Hindlimb muscle (tissue), 1 donor: ENCODE measurements at regions not wholly inside any gene's neighbourhood (a gene's known extent, or its start where the extent isn't known, plus 50 kb on each side); places are given as distances from the start of the nearest gene placed in this dataset.
"Not testable (repeated sequence)": the region's sequence is repeated elsewhere in the genome, so short reads cannot be mapped to it uniquely, and the experiment has no call there.

Source experiments
- DNase-seq: peaks from one replicate; pipeline ENCODE4 v3.0.0-alpha.2; 2013

DNA sequence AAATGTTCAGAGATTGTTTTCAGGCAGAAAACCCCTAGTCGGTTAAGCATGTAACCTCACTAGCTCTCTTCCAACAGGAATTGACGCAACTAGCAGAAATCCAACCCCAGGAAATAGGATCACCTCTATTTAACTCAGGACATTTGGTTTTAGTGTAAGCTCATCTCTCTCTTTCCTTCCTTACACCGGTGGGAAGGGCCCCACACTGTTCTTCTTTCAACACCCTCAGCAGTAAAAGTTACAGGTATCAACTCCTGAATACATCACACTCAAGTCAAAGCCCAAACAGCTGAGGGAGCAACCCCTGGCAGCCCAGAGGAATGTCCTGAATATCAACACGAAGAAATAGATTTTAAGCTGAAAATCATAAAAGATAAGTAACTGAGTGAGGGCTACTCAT, 191.2 kb upstream of the KIF2B start:
- no peak for DNase-seq

DNA sequence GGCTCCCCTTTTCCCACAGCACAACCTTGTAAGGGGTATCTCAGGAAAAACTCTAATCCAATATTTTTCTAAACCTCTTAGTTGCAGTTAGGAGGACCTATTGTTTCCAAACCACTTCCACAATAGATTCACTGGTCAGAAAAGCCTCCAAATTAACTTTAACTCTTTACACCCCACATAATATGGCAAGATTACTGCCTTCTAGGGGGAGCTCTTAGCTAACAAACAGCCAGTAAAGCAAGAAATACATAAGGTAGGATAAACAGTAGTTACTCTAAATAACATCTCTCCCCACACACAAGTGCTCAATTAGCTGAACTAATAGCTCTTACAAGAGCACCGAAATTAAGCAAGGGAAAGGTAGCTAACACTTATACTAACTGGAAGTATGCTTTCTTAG, 192.1 kb upstream of the KIF2B start:
- no peak for DNase-seq

DNA sequence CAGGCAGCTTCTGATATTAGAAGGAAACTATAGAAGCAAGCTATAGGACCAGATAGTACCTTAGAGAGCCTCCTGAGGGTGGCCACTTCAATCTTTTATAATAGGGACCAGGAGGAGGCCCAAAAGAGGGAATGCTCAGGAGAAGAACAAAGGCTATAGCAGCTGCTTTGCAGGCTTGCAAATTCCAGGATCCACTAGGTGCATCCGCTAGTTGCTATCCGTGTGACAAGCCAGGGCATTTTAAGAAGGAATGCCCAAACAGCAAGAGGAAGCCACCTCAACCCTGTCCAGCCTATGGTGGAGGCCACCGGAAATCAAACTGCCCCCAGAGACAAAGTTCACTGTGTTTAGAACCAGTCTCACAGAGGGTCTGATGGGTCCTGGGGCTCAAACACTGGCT, 192.6 kb upstream of the KIF2B start:
- DNase-seq: no peak

DNA sequence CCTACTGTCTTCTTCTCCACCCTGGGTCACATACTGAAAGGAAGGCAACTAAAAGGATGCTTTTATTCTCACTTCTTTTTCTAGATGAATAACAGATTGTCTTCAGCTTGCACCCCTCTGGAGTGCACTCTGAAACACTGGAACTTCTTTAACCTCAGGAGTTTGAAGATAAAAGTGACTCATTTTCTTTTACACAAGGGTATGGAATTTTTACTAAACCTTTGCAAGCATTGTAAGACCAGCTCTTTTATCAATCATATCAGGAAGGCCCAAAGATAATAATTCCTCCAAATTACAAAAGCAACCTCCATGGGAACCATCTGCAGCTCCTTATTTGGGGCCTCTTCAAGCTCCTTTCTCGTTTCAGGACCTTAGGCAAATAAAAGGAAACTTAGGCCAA, 193.5 kb upstream of the KIF2B start:
- no peak for DNase-seq

DNA sequence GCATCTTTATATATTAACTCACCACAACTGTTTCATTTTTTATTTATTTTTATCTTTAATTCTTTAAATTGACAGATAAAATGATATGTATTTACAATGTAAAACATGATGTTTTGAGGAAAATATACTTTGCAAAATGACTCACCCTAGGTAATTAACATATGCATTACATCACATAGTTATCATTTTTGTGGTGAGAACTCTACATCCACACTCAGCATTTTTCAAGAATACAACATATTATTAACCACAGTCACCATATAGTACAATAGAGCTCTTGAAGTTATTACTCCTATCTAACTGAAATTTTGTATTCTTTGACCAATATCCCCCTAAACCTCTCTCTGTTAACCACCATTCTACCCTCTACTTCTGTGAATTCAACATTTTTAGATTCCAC, 194.7 kb upstream of the KIF2B start:
- DNase-seq: no peak

DNA sequence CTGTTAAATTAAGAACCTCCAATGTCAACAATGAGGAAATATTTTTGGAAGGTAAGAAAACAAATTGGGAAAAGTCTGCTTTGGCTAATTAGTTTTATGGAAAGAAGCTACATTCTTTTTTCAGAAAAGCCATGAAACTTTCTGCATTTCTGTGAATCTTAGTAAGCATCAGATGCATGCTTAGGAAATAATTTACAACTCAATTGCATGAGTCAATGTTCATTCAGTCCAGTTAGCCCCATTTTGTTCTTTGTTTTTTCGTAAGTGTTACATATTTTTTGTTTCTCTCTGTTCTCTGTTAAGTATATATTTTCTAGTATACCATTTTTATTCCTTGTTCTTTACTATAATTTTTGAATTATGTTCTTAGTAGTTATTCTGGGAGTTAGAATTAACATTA, 195.2 kb upstream of the KIF2B start:
- no peak for DNase-seq

DNA sequence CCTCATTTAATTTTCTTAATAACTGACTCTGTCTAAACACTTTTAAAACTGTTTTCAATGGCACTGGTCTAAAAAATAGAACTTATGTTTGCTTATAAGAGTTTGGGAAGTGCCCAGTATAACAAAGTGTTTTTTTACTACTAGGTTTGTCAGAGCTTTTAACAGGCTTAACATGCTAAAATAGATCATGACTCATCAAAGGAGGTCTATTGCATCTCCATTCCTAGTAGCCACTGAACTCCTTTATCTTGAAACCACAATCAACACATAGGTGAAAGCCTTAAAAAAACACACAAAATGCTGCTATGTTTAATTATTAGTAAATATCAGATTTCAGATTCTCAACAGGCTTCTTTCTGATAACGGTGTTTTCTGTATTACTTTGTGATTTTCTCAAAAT, 196.4 kb upstream of the KIF2B start:
- DNase-seq: no peak

DNA sequence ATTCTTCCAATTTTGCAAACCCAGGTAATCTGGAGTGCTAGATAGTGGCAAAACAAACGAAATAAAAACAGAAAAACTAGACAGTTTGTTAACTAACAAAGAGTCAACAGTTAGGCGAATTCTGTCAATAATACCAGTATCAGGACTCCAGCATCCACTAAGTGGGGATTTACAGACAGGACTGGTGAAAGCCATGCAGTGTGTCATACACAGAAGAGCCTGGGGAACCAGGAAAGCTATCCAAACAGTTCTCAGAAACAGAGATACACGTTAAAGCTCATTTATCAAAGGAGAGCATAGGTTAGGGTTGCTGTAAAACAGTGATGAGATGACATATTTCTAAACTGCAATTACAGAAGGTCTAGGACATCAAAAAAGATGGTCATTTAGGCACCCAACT, 203.7 kb upstream of the KIF2B start:
- DNase-seq: no peak

DNA sequence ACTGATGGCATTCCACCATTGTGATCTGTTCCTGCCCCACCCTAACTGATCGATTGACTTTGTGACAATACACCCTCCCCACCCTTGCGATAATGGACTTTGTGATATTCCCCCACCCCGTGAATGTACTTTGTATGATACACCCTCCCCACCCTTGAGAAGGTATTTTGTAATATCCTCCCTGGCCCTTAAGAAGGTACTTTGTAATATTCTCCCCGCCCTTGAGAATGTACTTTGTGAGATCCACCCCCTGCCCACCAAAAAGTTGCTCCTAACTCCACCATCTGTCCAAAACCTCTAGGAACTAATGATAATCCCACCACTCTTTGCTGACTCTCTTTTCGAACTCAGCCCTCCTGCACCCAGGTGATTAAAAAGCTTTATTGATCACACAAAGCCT, 214.5 kb upstream of the KIF2B start:
- DNase-seq: not testable (repeated sequence)

DNA sequence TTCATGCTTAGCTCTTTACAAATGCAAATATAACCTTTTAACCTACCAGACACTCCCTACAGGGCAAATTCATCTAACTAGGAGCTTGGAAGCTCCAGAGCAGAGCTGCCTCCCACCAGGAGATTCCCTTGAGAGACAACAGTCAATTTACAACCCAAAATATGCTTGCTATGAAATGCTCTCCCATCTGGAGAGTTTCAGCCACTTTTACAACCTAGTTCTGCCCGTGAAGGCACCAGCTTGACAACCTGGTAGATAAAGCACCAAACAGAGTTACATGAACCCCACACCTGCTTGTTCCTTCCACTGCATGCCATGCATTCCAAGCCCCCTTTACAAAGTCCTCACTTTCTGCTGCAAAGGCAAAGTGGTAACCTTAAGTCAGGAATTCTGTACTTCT, 215.3 kb upstream of the KIF2B start:
- no peak for DNase-seq

DNA sequence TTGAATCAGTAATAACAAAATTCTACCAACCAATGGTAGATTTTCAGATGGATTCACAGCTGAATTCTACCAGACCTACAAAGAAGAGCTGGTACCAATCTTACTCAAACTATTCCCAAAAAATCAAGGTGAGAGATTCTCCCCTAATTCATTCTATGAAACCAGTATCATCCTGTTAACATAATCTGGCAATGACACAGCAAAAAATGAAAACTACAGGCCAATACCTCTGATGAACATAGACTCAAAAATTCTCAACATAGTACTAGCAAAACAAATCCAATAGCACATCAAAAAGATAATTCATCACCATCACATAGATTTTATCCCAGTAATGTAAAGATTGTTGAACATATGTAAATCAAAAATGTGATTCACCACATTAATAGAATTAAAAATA, 234.4 kb upstream of the KIF2B start:
- DNase-seq: no peak

DNA sequence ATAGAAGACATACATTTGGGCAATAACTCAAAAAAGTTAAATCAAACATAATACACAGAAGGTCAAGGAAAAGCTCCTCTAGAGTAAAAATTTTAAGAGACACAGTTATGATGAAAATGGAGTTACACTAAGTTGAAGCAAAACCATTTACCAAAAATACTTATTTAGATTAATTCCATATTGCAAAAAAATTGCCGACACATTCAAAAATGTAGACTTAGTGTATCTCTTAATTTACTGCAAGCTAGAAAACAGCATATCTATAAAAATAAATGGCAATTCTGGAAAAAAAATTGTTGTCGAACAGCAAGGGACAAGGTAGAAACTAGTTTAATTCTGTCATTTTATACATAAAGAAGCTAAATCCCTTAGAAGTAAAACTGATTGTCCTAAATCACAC, 248.7 kb upstream of the KIF2B start:
- DNase-seq: no peak

DNA sequence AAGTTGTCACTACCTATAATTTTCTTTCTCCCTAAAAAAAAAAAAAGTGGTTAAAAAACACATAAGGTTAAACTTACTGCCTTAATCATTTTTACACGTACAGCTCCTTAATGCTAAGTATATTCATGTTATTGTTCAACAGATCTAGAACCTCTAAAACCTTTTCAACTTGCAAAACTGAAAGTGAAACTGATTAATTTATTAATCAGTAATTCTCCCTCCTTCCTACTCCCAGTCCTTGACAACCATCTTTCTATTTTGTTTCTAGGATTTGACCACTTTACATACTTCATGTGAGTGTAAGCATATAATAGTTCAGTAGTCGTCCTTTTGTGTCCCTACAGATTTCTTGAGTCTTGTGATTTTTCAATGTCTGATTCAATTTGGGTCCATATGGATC, 251.4 kb upstream of the KIF2B start:
- DNase-seq: no peak

DNA sequence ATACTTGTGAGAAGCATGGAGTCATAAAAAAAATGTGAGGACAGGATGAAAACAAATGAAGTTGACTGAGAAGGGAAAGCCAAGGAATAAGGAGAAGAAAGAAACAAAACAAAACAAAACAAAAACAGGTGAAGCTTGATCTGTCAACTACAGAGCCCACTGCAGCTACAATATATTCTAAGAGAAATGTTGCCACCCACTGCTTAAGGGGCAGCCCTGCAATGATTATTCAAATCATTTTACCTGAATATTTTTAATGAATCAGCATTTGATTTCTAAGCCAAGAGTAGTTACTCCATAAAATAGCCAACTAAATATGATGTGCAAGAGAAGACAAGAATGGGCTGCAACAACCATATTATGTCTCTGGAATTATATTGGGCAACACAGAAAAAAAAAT, 252.0 kb upstream of the KIF2B start:
- DNase-seq: no peak

DNA sequence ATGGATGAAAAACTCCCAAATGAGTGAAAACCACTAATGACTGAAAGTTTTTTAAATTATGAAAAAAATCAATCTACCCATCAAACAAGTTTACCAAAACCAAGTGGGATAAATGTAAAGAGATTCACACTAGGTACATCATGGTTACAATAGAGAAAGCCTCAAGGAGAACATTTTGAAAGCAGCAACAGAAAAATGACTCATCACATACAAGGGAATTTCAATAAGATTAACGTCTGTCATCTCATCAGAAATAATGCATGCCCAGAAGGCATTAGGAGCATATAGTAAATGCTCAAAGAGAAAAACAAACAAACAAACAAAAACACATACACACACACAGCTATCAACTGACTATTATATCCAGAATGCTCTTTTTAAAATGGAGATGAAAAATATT, 261.8 kb upstream of the KIF2B start:
- DNase-seq: no peak

DNA sequence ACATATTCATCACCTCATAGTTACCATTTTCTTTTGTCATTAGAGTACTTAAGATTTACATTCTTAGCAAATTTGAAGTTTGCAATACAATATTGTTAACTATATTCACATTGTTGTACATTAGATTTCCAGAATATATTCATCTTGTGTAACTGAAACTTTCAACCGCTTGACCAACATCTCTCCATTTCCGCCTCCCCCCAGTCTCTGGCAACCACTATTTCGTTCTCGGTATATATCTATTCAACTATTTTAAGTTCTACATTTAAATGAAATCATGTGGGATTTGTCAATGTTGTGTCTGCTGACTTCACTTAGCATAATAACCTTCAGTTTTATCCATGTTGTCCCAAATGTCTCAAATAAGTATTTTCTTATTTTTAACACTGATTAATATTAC, 274.5 kb upstream of the KIF2B start:
- DNase-seq: no peak

DNA sequence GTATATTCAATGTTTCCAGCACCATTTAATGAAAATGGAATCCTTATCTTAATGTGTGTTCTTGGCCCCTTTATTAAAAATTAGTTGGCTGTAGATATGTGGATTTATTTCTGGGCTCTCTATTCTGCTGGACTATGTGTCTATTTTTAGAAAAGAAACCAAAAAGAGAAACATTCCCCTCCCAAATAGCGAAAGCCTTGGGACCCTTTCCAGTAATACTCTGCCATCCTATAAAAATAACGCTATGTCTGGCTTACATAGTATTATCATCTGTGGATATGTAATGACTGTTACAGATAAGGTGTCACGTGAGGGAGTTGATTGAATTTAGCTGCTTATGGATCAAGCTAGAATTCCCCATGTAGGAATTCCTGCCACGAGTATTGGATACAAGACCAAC, 279.3 kb upstream of the KIF2B start:
- DNase-seq: no peak

DNA sequence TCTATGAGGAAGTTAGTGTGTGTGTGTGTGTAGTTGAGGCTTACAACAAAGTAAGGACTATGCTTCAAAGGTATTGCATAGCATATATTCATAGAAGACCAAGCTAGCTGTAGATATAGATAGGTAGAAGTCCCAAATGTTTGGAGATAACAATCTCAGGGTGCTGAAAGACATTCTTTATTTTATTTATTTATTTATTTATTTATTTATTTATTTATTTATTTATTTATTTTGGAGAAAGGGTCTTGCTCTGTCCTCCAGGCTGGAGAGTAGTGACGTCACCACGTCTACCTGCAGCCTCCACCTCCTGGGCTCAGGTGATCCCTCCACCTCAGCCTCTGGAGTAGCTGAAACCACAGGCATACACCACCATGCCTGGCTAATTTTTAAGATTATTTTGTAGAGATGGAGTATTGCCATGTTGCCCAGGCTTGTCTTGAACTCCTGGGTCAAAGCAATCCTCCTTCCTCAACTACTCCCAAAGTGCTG, 284.6 kb upstream of the KIF2B start:
- no peak for DNase-seq

DNA sequence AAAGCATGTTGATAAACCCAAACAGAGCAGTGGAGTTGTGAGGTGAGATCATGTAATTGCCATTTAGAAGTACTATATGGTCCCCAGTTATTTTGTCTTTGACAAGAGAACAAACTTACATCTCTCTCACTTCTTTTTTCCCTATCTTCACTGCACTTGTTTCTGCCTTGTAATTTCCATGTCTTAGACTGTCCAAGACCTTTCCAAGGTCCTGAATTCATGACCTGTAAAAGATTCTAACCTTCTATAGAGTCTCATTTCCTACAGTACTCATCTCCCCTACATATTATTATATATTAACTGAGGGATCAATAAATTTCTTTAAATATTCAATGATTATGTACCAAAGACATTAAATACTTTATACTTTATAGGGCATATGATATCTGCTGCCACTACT, 295.3 kb upstream of the KIF2B start:
- DNase-seq: no peak

DNA sequence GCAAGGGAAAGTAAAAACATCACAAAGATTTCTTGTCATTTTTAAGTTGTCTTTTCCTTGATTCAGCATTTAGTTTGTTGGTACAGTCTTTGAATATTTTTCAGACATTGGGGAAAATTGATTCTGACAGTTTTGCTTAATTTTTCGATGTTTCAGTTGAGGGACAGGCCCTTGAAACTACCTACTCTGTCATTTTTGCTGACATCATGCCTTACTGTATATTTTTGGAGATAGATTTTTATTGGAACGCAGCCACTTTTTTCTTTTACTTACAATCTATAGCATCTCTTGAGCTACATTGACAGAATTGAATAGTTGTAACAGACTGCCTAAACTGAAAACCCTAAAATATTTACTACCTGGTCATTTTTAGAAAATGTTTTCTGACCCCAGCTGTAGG, 297.1 kb upstream of the KIF2B start:
- DNase-seq: no peak

DNA sequence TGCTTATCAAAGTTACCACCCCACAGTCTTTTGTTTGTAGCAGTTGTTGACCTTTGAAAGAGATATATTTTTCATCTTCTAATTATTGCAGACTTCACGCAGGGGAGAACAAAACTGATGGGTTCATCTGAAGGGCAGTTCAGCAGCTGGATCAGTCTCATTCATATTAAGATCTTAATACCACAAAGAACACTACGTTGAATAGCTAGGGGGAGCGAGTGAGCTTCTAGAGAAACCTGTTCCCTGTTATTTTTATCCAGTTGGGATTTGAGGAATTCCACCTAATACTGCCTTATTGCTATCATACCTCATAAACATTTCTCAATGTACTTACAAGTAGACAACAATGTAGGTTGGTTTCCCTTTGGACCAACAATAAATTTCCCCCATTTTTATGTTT, 306.1 kb upstream of the KIF2B start:
- no peak for DNase-seq

DNA sequence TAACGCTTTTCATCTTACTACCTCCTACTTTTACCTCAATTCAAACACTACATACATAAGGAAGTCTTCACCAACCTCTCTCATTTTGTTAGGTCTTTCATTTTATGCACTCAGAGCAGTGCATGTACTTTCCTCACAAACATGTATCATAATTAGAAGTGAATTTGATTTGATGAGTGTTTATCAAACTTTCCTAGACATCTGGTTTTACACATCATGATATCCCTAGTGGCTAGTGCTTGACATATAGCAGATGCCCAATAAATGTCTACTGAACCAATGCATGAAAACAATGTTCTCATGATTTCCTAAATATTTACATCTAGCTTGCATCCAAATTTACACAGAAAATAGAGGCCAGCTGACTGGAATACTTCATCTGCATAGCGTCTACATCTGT, 323.4 kb upstream of the KIF2B start:
- DNase-seq: no peak

DNA sequence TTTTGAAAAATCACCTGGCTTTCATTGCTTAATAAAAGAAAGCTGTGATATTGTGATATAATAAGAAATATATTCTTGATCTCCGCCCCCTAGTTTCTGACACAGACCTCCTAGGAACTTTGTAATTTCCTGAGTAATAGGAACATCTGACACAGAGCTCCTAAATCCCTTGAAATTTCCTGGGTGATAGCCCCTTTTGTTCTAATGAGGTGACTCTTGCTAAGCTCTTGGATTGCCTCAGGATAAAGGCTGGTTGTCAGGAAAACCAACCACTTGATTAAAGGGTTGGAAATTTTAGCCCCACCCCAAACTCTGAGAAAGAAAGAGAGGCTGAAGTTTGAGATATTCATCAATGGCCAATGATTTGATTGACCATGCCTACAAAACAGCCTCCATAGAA, 326.4 kb upstream of the KIF2B start:
- no peak for DNase-seq

DNA sequence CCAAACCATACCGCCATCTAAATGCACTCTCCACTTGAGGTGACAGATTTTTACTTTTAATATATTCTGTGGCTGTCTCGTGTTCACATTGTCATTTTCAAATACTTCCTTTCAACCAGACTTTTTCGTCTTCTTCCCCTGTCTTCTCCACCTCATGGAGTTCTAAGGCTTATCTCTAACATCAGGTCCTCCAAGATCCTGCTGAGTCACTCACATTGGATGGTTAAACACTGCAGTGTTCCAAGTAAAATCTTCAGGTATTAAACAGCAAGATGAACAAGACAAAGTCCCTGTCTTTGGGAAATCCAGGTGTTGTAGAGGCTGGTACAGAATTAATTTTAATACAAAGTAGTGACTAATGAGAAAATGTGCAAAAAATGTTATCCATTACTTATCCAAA, 330.2 kb upstream of the KIF2B start:
- no peak for DNase-seq

DNA sequence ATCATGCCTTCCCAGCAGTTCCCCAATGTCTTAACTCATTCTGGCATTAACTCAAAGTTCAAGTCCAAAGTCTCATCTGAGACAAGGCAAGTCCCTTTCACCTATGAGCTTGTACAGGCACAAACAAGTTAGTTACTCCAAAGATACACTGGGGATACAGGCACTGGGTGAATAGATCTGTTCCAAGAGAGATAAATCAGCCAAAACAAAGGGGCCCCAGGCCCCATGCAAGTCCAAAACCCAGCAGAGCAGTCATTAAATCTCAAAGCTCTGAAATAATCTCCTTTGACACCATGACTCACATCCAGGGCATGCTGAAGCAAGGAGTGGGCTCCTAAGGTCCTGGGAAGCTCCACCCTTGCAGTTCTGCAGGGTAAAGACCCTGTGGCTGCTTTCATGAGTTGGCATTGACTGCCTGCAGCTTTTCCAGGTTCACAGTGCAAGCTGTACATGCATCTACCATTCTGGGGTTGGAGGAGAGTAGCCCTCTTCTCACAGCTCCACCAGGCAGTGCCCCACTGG, 332.2 kb upstream of the KIF2B start:
- DNase-seq: no peak

DNA sequence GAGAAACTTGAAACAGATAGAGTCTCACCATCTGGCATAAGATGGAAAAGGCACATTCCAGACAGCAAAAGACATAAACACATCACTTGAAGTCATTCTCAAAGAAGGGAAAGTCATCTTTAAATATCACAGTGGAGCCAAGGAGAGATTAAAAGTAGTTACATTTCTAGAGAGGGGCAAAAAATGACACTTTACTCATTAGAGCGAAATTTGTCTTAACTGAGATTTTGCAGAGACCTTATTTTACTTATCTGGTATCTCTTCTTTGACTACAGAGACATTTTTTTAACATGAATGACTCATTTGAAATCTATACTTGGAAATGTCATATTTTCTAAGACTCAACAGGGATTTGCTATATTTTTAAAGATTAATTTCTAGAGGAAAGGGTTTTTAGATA, 339.0 kb upstream of the KIF2B start:
- DNase-seq: no peak
